ENCODE measurements at regions not wholly inside any gene's neighbourhood (a gene's known extent, or its start where the extent isn't known, plus 50 kb on each side); places are given as distances from the start of the nearest gene placed in this dataset.
A peak's percentile ranks its signal among the peaks of the same experiment; 100 is the strongest.
"Not testable (repeated sequence)": the region's sequence is repeated elsewhere in the genome, so short reads cannot be mapped to it uniquely, and the experiment has no call there.

GRCh38 chr2:53610260-53610659 lies 157.3 kb upstream of the CHAC2 start:
- H3K9me3 ChIP-seq: no peaks in the 10 kb centered on the region
- no peak overlapping the region for H3K27ac ChIP-seq
- H3K4me3 ChIP-seq: no peak overlapping the region
- no peaks in the 10 kb centered on the region for H3K27me3 ChIP-seq
- H3K36me3 ChIP-seq: no peaks in the 10 kb centered on the region
- no peak for DNase-seq
- no peak for TF ChIP-seq EP300 (IDR thresholded peaks at IDR 0.05)
- TF ChIP-seq POLR2A (IDR thresholded peaks at IDR 0.05): no peak
- no peak for TF ChIP-seq POLR2AphosphoS5 (IDR thresholded peaks at IDR 0.05)
- no peak for TF ChIP-seq CTCF (IDR thresholded peaks at IDR 0.05)
- H3K4me1 ChIP-seq: no peaks in the 10 kb centered on the region
- ATAC-seq (ENCODE audit: low FRiP score in 2 of 2): no peak

- H3K4me1 ChIP-seq: no peaks in the 10 kb centered on the region
- H3K27ac ChIP-seq: no peak overlapping the region
- no peak for ATAC-seq (ENCODE audit: low FRiP score in 2 of 2)
- no peak overlapping the region for H3K4me3 ChIP-seq
- TF ChIP-seq POLR2A (IDR thresholded peaks at IDR 0.05) (no peak), POLR2AphosphoS5 (IDR thresholded peaks at IDR 0.05) (no peak), EP300 (IDR thresholded peaks at IDR 0.05) (no peak), CTCF (IDR thresholded peaks at IDR 0.05) (no peak)
- 92 to 94% methylated on average over 6 of the region's 6 CpGs for WGBS, 2 donors
- no peaks in the 10 kb centered on the region for H3K27me3 ChIP-seq
- no peaks in the 10 kb centered on the region for H3K9me3 ChIP-seq
- DNase-seq: no peak
- no peaks in the 10 kb centered on the region for H3K36me3 ChIP-seq
Measured at GRCh38 chr2:53609551-53609950, 158.1 kb upstream of the CHAC2 start.

GRCh38 chr2:53608293-53608692 lies 159.3 kb upstream of the CHAC2 start:
- no peak overlapping the region for H3K27ac ChIP-seq
- ATAC-seq (ENCODE audit: low FRiP score in 2 of 2) (no peak), DNase-seq (no peak)
- WGBS, 2 donors: 80 to 87% methylated on average over 5 of the region's 5 CpGs
- H3K4me3 ChIP-seq: no peak overlapping the region
- no peaks in the 10 kb centered on the region for H3K27me3 ChIP-seq
- no peaks in the 10 kb centered on the region for H3K36me3 ChIP-seq
- no peak for TF ChIP-seq CTCF (IDR thresholded peaks at IDR 0.05)
- TF ChIP-seq EP300 (IDR thresholded peaks at IDR 0.05): no peak
- no peak for TF ChIP-seq POLR2A (IDR thresholded peaks at IDR 0.05)
- no peak for TF ChIP-seq POLR2AphosphoS5 (IDR thresholded peaks at IDR 0.05)
- H3K9me3 ChIP-seq: no peaks in the 10 kb centered on the region
- H3K4me1 ChIP-seq: no peaks in the 10 kb centered on the region

GRCh38 chr2:53600815-53601214 lies 166.8 kb upstream of the CHAC2 start:
- H3K9me3 ChIP-seq: no peaks in the 10 kb centered on the region
- WGBS, 2 donors: 57 to 73% methylated on average over 3 of the region's 3 CpGs

GRCh38 chr2:53586733-53587612 lies 180.6 kb upstream of the CHAC2 start:
- not testable (repeated sequence) for H3K27ac ChIP-seq; ATAC-seq (ENCODE audit: low FRiP score in 2 of 2); H3K9me3 ChIP-seq; H3K4me1 ChIP-seq; H3K36me3 ChIP-seq; H3K27me3 ChIP-seq
- WGBS, 2 donors: 89% methylated on average over 36 to 37 of the region's 38 CpGs
- peak overlapping the region in 1 of 4 donors; percentile 8 for H3K4me3 ChIP-seq
- DNase-seq: peak in 1 of 2 donors; percentile 63

More at GRCh38 chr2:53600815-53601214, 166.8 kb upstream of the CHAC2 start:
- ATAC-seq (ENCODE audit: low FRiP score in 2 of 2) (no peak), DNase-seq (peak in 1 of 2 donors; percentile 27)
- H3K4me1 ChIP-seq: no peaks in the 10 kb centered on the region
- H3K4me3 ChIP-seq: no peak overlapping the region
- TF ChIP-seq EP300 (IDR thresholded peaks at IDR 0.05) (no peak), POLR2AphosphoS5 (IDR thresholded peaks at IDR 0.05) (no peak), CTCF (IDR thresholded peaks at IDR 0.05) (no peak), POLR2A (IDR thresholded peaks at IDR 0.05) (no peak)
- no peak overlapping the region for H3K27ac ChIP-seq
- no peaks in the 10 kb centered on the region for H3K36me3 ChIP-seq
- no peaks in the 10 kb centered on the region for H3K27me3 ChIP-seq
